Spleen (tissue), 7 donors: ENCODE measurements at regions not wholly inside any gene's neighbourhood (a gene's known extent, or its start where the extent isn't known, plus 50 kb on each side); places are given as distances from the start of the nearest gene placed in this dataset.

Source experiments
- POLR2A ChIP-seq, 3 donors: fragments of 450-650 bp; IDR thresholded peaks; one replicate each; pipeline ENCODE4 v1.5.1; 2017; ENCODE audit warnings: antibody characterized with exemption in 3 of 3, mild to moderate bottlenecking in 1 of 3
- POLR2AphosphoS5 ChIP-seq, 3 donors: sonication (generic); formaldehyde crosslinking; IDR thresholded peaks; one replicate each; pipeline ENCODE4 v1.5.1; 2017; ENCODE audit warnings: antibody characterized with exemption in 3 of 3
- TF ChIP-seq, protein P1 (sequence below), 11 experiments: fragments of 200-600 bp in 7 of 11; fragments of 450-650 bp in 4 of 11; sonication (generic) in 4 of 11; IDR thresholded peaks in 8 of 11; conservative IDR thresholded peaks in 3 of 11; 1 replicate in 7 of 11; 2 replicates in 4 of 11; pipeline versions ENCODE4 v1.4.0 to v1.8.0; 2016 to 2021; ENCODE audit warnings: antibody characterized with exemption in 11 of 11, inconsistent platforms in 4 of 11, mild to moderate bottlenecking in 1 of 11
- donor health status: DM: no; HTN: no; CAD: no; lungs with moderate emphysema.
- donor health status: DM: no; HTN: no; CAD: no.
- donor health status: DM: no; HTN: no; CAD: no.

DNA sequence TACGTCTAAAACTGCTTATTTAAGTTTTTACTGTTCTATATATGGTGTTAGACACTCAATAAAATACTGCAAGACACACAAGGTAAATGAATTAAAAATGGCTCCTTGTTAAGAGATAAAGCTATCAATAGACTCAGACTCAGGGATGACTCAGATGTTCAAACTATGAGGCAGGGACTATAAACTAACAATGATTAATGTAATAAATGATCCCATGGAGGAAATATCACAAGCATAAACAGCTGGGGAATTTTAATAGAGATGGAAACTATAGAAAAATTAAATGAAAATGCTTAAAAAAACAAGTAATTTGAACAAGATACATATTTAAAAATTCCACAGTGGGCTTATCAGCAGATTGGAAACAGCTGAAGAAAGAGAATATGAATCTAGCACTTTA lies 650.8 kb downstream of the DCDC2C start:
- TF ChIP-seq, protein P1, sequence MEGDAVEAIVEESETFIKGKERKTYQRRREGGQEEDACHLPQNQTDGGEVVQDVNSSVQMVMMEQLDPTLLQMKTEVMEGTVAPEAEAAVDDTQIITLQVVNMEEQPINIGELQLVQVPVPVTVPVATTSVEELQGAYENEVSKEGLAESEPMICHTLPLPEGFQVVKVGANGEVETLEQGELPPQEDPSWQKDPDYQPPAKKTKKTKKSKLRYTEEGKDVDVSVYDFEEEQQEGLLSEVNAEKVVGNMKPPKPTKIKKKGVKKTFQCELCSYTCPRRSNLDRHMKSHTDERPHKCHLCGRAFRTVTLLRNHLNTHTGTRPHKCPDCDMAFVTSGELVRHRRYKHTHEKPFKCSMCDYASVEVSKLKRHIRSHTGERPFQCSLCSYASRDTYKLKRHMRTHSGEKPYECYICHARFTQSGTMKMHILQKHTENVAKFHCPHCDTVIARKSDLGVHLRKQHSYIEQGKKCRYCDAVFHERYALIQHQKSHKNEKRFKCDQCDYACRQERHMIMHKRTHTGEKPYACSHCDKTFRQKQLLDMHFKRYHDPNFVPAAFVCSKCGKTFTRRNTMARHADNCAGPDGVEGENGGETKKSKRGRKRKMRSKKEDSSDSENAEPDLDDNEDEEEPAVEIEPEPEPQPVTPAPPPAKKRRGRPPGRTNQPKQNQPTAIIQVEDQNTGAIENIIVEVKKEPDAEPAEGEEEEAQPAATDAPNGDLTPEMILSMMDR (IDR thresholded peaks at IDR 0.05 in 8 of 11, conservative IDR thresholded peaks at IDR 0.05 in 3 of 11): no peak
- TF ChIP-seq POLR2AphosphoS5 (IDR thresholded peaks at IDR 0.05) (no peak), POLR2A (IDR thresholded peaks at IDR 0.05) (no peak)
